ENCODE measurements at regions not wholly inside any gene's neighbourhood (a gene's known extent, or its start where the extent isn't known, plus 50 kb on each side); places are given as distances from the start of the nearest gene placed in this dataset.

GRCh38 chr10:124160176-124160575 lies 66.8 kb upstream of the CHST15 start:
- no peak overlapping the region for H3K27ac ChIP-seq (replicated peaks; ENCODE audit: low read length)
- no peak overlapping the region for H3K4ac ChIP-seq (ENCODE audit: low read length)
- H3K9ac ChIP-seq (ENCODE audit: low read depth, low read length, poor library complexity): no peak overlapping the region
- no peak overlapping the region for H3K23ac ChIP-seq (ENCODE audit: low read depth, low read length, poor library complexity)
- no peak overlapping the region for H3K4me2 ChIP-seq (ENCODE audit: insufficient read depth, low read length, poor library complexity, severe bottlenecking)
- no peak overlapping the region for H2BK12ac ChIP-seq (ENCODE audit: low read length)
- no peaks in the 10 kb centered on the region for H3K36me3 ChIP-seq (replicated peaks in 1 of 2; ENCODE audit: control insufficient read depth in 2 of 2, insufficient read depth in 2 of 2, low read length in 2 of 2)
- no peak for DNase-seq (ENCODE audit: low spot score)
- no peak overlapping the region for H4K8ac ChIP-seq (ENCODE audit: low read depth, low read length)
- no peak overlapping the region for H2BK5ac ChIP-seq (ENCODE audit: low read length)
- no peak overlapping the region for H3K4me3 ChIP-seq (ENCODE audit: low read length in 2 of 2)
- no peak overlapping the region for H2BK15ac ChIP-seq (ENCODE audit: low read length)
- no CpG with 5 or more reads among the region's 10 CpGs for WGBS, 2 donors (ENCODE audit: extremely low coverage in 2 of 2, insufficient read length in 2 of 2, insufficient replicate concordance in 1 of 2)
- H3K14ac ChIP-seq (ENCODE audit: low read length): no peak overlapping the region
- H3K79me1 ChIP-seq (ENCODE audit: low read depth, low read length): no peaks in the 10 kb centered on the region
- H2BK120ac ChIP-seq (ENCODE audit: low read depth, low read length): no peak overlapping the region
- peaks cover 0 to 14% (median 2%) of the 10 kb centered on the region in 3 experiments for H3K27me3 ChIP-seq (ENCODE audit: control insufficient read depth in 3 of 3, insufficient read depth in 3 of 3, low read depth in 1 of 3, low read length in 3 of 3)
- H3K18ac ChIP-seq (ENCODE audit: low read length): no peak overlapping the region
- peaks cover 8 to 12% of the 10 kb centered on the region in 2 donors for H3K4me1 ChIP-seq (ENCODE audit: control insufficient read depth in 2 of 2, insufficient read depth in 1 of 2, low read depth in 1 of 2, low read length in 2 of 2)
- no peak overlapping the region for H2AFZ ChIP-seq (ENCODE audit: low read length)
- no peak overlapping the region for H4K91ac ChIP-seq (ENCODE audit: low read depth, low read length, poor library complexity)
- H3K9me3 ChIP-seq (replicated peaks in 1 of 2; ENCODE audit: control insufficient read depth in 2 of 2, insufficient read depth in 1 of 2, low read depth in 1 of 2, low read length in 2 of 2): peaks cover 0 to 8% of the 10 kb centered on the region in 2 donors
- no peak overlapping the region for H2AK5ac ChIP-seq (ENCODE audit: low read depth, low read length)

GRCh38 chr10:124159153-124159552 lies 65.8 kb upstream of the CHST15 start:
- Histone ChIP-seq H4K91ac (ENCODE audit: low read depth, low read length, poor library complexity) (no peak overlapping the region), H3K4me2 (ENCODE audit: insufficient read depth, low read length, poor library complexity, severe bottlenecking) (no peak overlapping the region), H3K9me3 (replicated peaks in 1 of 2; ENCODE audit: control insufficient read depth in 2 of 2, insufficient read depth in 1 of 2, low read depth in 1 of 2, low read length in 2 of 2) (peaks cover 0 to 18% of the 10 kb centered on the region in 2 donors), H3K4ac (ENCODE audit: low read length) (no peak overlapping the region), H2BK5ac (ENCODE audit: low read length) (no peak overlapping the region), H3K79me1 (ENCODE audit: low read depth, low read length) (no peaks in the 10 kb centered on the region), H2BK120ac (ENCODE audit: low read depth, low read length) (no peak overlapping the region), H3K4me1 (ENCODE audit: control insufficient read depth in 2 of 2, insufficient read depth in 1 of 2, low read depth in 1 of 2, low read length in 2 of 2) (peaks cover 8 to 12% of the 10 kb centered on the region in 2 donors), H3K36me3 (replicated peaks in 1 of 2; ENCODE audit: control insufficient read depth in 2 of 2, insufficient read depth in 2 of 2, low read length in 2 of 2) (no peaks in the 10 kb centered on the region), H3K4me3 (ENCODE audit: low read length in 2 of 2) (no peak overlapping the region), H2AFZ (ENCODE audit: low read length) (no peak overlapping the region), H2BK12ac (ENCODE audit: low read length) (no peak overlapping the region), H3K9ac (ENCODE audit: low read depth, low read length, poor library complexity) (no peak overlapping the region), H4K8ac (ENCODE audit: low read depth, low read length) (no peak overlapping the region), H3K27me3 (ENCODE audit: control insufficient read depth in 3 of 3, insufficient read depth in 3 of 3, low read depth in 1 of 3, low read length in 3 of 3) (peaks cover 0 to 14% (median 2%) of the 10 kb centered on the region in 3 experiments), H3K27ac (replicated peaks; ENCODE audit: low read length) (no peak overlapping the region), H3K23ac (ENCODE audit: low read depth, low read length, poor library complexity) (no peak overlapping the region), H2BK15ac (ENCODE audit: low read length) (no peak overlapping the region), H2AK5ac (ENCODE audit: low read depth, low read length) (no peak overlapping the region), H3K14ac (ENCODE audit: low read length) (no peak overlapping the region), H3K18ac (ENCODE audit: low read length) (no peak overlapping the region)
- WGBS, 2 donors (ENCODE audit: extremely low coverage in 2 of 2, insufficient read length in 2 of 2, insufficient replicate concordance in 1 of 2): no CpG with 5 or more reads among the region's 5 CpGs
- DNase-seq (ENCODE audit: low spot score): no peak

- H3K4ac ChIP-seq (ENCODE audit: low read length): no peak overlapping the region
- no peak overlapping the region for H4K8ac ChIP-seq (ENCODE audit: low read depth, low read length)
- peaks cover 0 to 14% (median 3%) of the 10 kb centered on the region in 3 experiments for H3K27me3 ChIP-seq (ENCODE audit: control insufficient read depth in 3 of 3, insufficient read depth in 3 of 3, low read depth in 1 of 3, low read length in 3 of 3)
- no peak overlapping the region for H3K9ac ChIP-seq (ENCODE audit: low read depth, low read length, poor library complexity)
- H3K4me2 ChIP-seq (ENCODE audit: insufficient read depth, low read length, poor library complexity, severe bottlenecking): no peak overlapping the region
- no peak overlapping the region for H2BK5ac ChIP-seq (ENCODE audit: low read length)
- no peak overlapping the region for H3K4me3 ChIP-seq (ENCODE audit: low read length in 2 of 2)
- H3K4me1 ChIP-seq (ENCODE audit: control insufficient read depth in 2 of 2, insufficient read depth in 1 of 2, low read depth in 1 of 2, low read length in 2 of 2): peaks cover 8 to 12% of the 10 kb centered on the region in 2 donors
- peaks cover 0 to 23% of the 10 kb centered on the region in 2 donors for H3K9me3 ChIP-seq (replicated peaks in 1 of 2; ENCODE audit: control insufficient read depth in 2 of 2, insufficient read depth in 1 of 2, low read depth in 1 of 2, low read length in 2 of 2)
- H2BK120ac ChIP-seq (ENCODE audit: low read depth, low read length): no peak overlapping the region
- no CpG with 5 or more reads among the region's 8 CpGs for WGBS, 2 donors (ENCODE audit: extremely low coverage in 2 of 2, insufficient read length in 2 of 2, insufficient replicate concordance in 1 of 2)
- H3K23ac ChIP-seq (ENCODE audit: low read depth, low read length, poor library complexity): no peak overlapping the region
- no peak overlapping the region for H2AFZ ChIP-seq (ENCODE audit: low read length)
- H2BK12ac ChIP-seq (ENCODE audit: low read length): no peak overlapping the region
- no peak overlapping the region for H3K14ac ChIP-seq (ENCODE audit: low read length)
- H2BK15ac ChIP-seq (ENCODE audit: low read length): no peak overlapping the region
- peaks cover 0 to 1% of the 10 kb centered on the region in 2 donors for H3K36me3 ChIP-seq (replicated peaks in 1 of 2; ENCODE audit: control insufficient read depth in 2 of 2, insufficient read depth in 2 of 2, low read length in 2 of 2)
- no peak for DNase-seq (ENCODE audit: low spot score)
- no peaks in the 10 kb centered on the region for H3K79me1 ChIP-seq (ENCODE audit: low read depth, low read length)
- H3K27ac ChIP-seq (replicated peaks; ENCODE audit: low read length): no peak overlapping the region
- no peak overlapping the region for H4K91ac ChIP-seq (ENCODE audit: low read depth, low read length, poor library complexity)
- no peak overlapping the region for H3K18ac ChIP-seq (ENCODE audit: low read length)
- H2AK5ac ChIP-seq (ENCODE audit: low read depth, low read length): peak overlapping the region; percentile 20
These were observed 65.2 kb upstream of the CHST15 start for GRCh38 chr10:124158592-124158991.

- no peak overlapping the region for H3K23ac ChIP-seq (ENCODE audit: low read depth, low read length, poor library complexity)
- peak overlapping the region; percentile 75 for H3K14ac ChIP-seq (ENCODE audit: low read length)
- WGBS, 2 donors (ENCODE audit: extremely low coverage in 2 of 2, insufficient read length in 2 of 2, insufficient replicate concordance in 1 of 2): no CpG with 5 or more reads among the region's 4 CpGs
- H3K9me3 ChIP-seq (replicated peaks in 1 of 2; ENCODE audit: control insufficient read depth in 2 of 2, insufficient read depth in 1 of 2, low read depth in 1 of 2, low read length in 2 of 2): peaks cover 0 to 24% of the 10 kb centered on the region in 2 donors
- H2BK12ac ChIP-seq (ENCODE audit: low read length): no peak overlapping the region
- no peak overlapping the region for H3K27ac ChIP-seq (replicated peaks; ENCODE audit: low read length)
- H3K4me1 ChIP-seq (ENCODE audit: control insufficient read depth in 2 of 2, insufficient read depth in 1 of 2, low read depth in 1 of 2, low read length in 2 of 2): peaks cover 16% of the 10 kb centered on the region in 2 donors
- H3K4me2 ChIP-seq (ENCODE audit: insufficient read depth, low read length, poor library complexity, severe bottlenecking): no peak overlapping the region
- H3K4me3 ChIP-seq (ENCODE audit: low read length in 2 of 2): no peak overlapping the region
- H3K27me3 ChIP-seq (ENCODE audit: control insufficient read depth in 3 of 3, insufficient read depth in 3 of 3, low read depth in 1 of 3, low read length in 3 of 3): peaks cover 0 to 14% (median 5%) of the 10 kb centered on the region in 3 experiments
- no peak overlapping the region for H3K9ac ChIP-seq (ENCODE audit: low read depth, low read length, poor library complexity)
- H2BK15ac ChIP-seq (ENCODE audit: low read length): no peak overlapping the region
- H2BK5ac ChIP-seq (ENCODE audit: low read length): no peak overlapping the region
- H4K91ac ChIP-seq (ENCODE audit: low read depth, low read length, poor library complexity): no peak overlapping the region
- no peak overlapping the region for H2AFZ ChIP-seq (ENCODE audit: low read length)
- H3K4ac ChIP-seq (ENCODE audit: low read length): no peak overlapping the region
- H2BK120ac ChIP-seq (ENCODE audit: low read depth, low read length): no peak overlapping the region
- peaks cover 0 to 3% of the 10 kb centered on the region in 2 donors for H3K36me3 ChIP-seq (replicated peaks in 1 of 2; ENCODE audit: control insufficient read depth in 2 of 2, insufficient read depth in 2 of 2, low read length in 2 of 2)
- H2AK5ac ChIP-seq (ENCODE audit: low read depth, low read length): peak overlapping the region; percentile 20
- DNase-seq (ENCODE audit: low spot score): no peak
- H3K18ac ChIP-seq (ENCODE audit: low read length): peak overlapping the region; percentile 35
- no peaks in the 10 kb centered on the region for H3K79me1 ChIP-seq (ENCODE audit: low read depth, low read length)
- no peak overlapping the region for H4K8ac ChIP-seq (ENCODE audit: low read depth, low read length)
These were observed 63.9 kb upstream of the CHST15 start for GRCh38 chr10:124157271-124157681.

Measured in neuronal stem cell (in vitro differentiated cells).